A204.1 (cell line): ENCODE measurements at regions not wholly inside any gene's neighbourhood (a gene's known extent, or its start where the extent isn't known, plus 50 kb on each side); places are given as distances from the start of the nearest gene placed in this dataset.

Source experiments
- FAIRE-seq: peaks from 2 replicates; lab custom pipeline; 2012; peaks lifted over from hg19 to GRCh38; lab: Jason Lieb, UNC

GRCh38 chr4:125811892-125812291, 497.1 kb downstream of the FAT4 start:
- no peak for FAIRE-seq

- FAIRE-seq = no peak
Observed at GRCh38 chr4:125826801-125827695, 512.3 kb downstream of the FAT4 start.

- FAIRE-seq = no peak
Observed at GRCh38 chr4:125827696-125828052, 512.9 kb downstream of the FAT4 start.

GRCh38 chr4:125828346-125828745, 513.6 kb downstream of the FAT4 start:
- no peak for FAIRE-seq

GRCh38 chr4:125832161-125832560, 517.4 kb downstream of the FAT4 start:
- no peak for FAIRE-seq

GRCh38 chr4:125836597-125837195, 521.9 kb downstream of the FAT4 start:
- no peak for FAIRE-seq

GRCh38 chr4:125837493-125838201, 522.9 kb downstream of the FAT4 start:
- no peak for FAIRE-seq

GRCh38 chr4:125838202-125838601, 523.4 kb downstream of the FAT4 start:
- no peak for FAIRE-seq

- no peak for FAIRE-seq
Observed at GRCh38 chr4:125838924-125839323, 524.2 kb downstream of the FAT4 start.

GRCh38 chr4:125843947-125844346, 529.2 kb downstream of the FAT4 start:
- FAIRE-seq = no peak

GRCh38 chr4:125847518-125847917, 532.8 kb downstream of the FAT4 start:
- no peak for FAIRE-seq

GRCh38 chr4:125849869-125850268, 535.1 kb downstream of the FAT4 start:
- no peak for FAIRE-seq

- FAIRE-seq = no peak
Observed at GRCh38 chr4:125891597-125892258, 577.0 kb downstream of the FAT4 start.

GRCh38 chr4:125904802-125905201, 590.0 kb downstream of the FAT4 start:
- no peak for FAIRE-seq

- no peak for FAIRE-seq
Observed at GRCh38 chr4:125911058-125911457, 596.3 kb downstream of the FAT4 start.

- no peak for FAIRE-seq
Observed at GRCh38 chr4:125911481-125911880, 596.7 kb downstream of the FAT4 start.

- FAIRE-seq = no peak
Observed at GRCh38 chr4:125917559-125917958, 602.8 kb downstream of the FAT4 start.

- no peak for FAIRE-seq
Observed at GRCh38 chr4:125928652-125929051, 613.9 kb downstream of the FAT4 start.

- no peak for FAIRE-seq
Observed at GRCh38 chr4:125938541-125938940, 623.8 kb downstream of the FAT4 start.

- no peak for FAIRE-seq
Observed at GRCh38 chr4:125940426-125940825, 625.7 kb downstream of the FAT4 start.

GRCh38 chr4:125944966-125945365, 630.2 kb downstream of the FAT4 start:
- no peak for FAIRE-seq

- FAIRE-seq = no peak
Observed at GRCh38 chr4:125948021-125948420, 633.3 kb downstream of the FAT4 start.
